CD8-positive, alpha-beta memory T cell (primary cell): ENCODE measurements at regions not wholly inside any gene's neighbourhood (a gene's known extent, or its start where the extent isn't known, plus 50 kb on each side); places are given as distances from the start of the nearest gene placed in this dataset.

Experiments used
- CTCF ChIA-PET: fragments of 350-600 bp; sonication (Branson Sonifier 250); formaldehyde crosslinking; loops from one replicate; lab custom pipeline; 2021; ENCODE audit warnings: antibody characterized with exemption; lab: Charles Lee
- POLR2A ChIA-PET: fragments of 350-600 bp; sonication (Branson Sonifier 250); formaldehyde crosslinking; loops from one replicate; lab custom pipeline; 2021; ENCODE audit warnings: antibody characterized with exemption; lab: Charles Lee
- DNase-seq, 5 donors: peaks; one replicate each; pipeline versions ENCODE4 v3.0.0 to v3.0.0-alpha.2; 2020 to 2022; ENCODE audit warnings: mixed read lengths in 1 of 5
- H3K27ac ChIP-seq: one replicate; pipeline ENCODE4 v1.7.0; 2013; ENCODE audit warnings: low read depth, mild to moderate bottlenecking, low read length, moderate library complexity
- H3K27me3 ChIP-seq: 2 replicates; pipeline ENCODE4 v1.7.0; 2013; ENCODE audit warnings: low read length, mild to moderate bottlenecking; ENCODE audit not compliant: insufficient read depth, poor library complexity, severe bottlenecking
- H3K36me3 ChIP-seq: 2 replicates; pipeline ENCODE4 v1.7.0; 2013; ENCODE audit warnings: mild to moderate bottlenecking, low read length, moderate library complexity; ENCODE audit not compliant: insufficient read depth
- H3K4me1 ChIP-seq: 2 replicates; pipeline ENCODE4 v1.7.0; 2013; ENCODE audit warnings: mild to moderate bottlenecking, low read length, moderate library complexity; ENCODE audit not compliant: insufficient read depth
- H3K4me3 ChIP-seq: 2 replicates; pipeline ENCODE4 v1.7.0; 2013; ENCODE audit warnings: mild to moderate bottlenecking, low read length
- H3K9me3 ChIP-seq: 2 replicates; pipeline ENCODE4 v1.7.0; 2013; ENCODE audit warnings: mild to moderate bottlenecking, low read length
- H3K27ac Mint-ChIP-seq, 8 donors: one replicate each; pipeline ENCODE4 v1.8.0; 2020 to 2021; ENCODE audit warnings: mixed read lengths in 8 of 8, mild to moderate bottlenecking in 6 of 8, inconsistent platforms in 3 of 8, moderate library complexity in 3 of 8
- H3K27me3 Mint-ChIP-seq, 2 donors: one replicate each; pipeline ENCODE4 v1.8.0; 2020 to 2021; ENCODE audit warnings: mixed read lengths in 2 of 2, mild to moderate bottlenecking in 1 of 2, moderate library complexity in 1 of 2
- H3K36me3 Mint-ChIP-seq, 3 donors: one replicate each; pipeline ENCODE4 v1.8.0; 2020 to 2021; ENCODE audit warnings: mixed read lengths in 3 of 3, inconsistent platforms in 1 of 3, mild to moderate bottlenecking in 1 of 3
- H3K4me1 Mint-ChIP-seq, 3 donors: one replicate each; pipeline ENCODE4 v1.8.0; 2020 to 2021; ENCODE audit warnings: mixed read lengths in 3 of 3, inconsistent platforms in 1 of 3, mild to moderate bottlenecking in 1 of 3
- H3K4me3 Mint-ChIP-seq, 7 donors: one replicate each; pipeline ENCODE4 v1.8.0; 2020 to 2021; ENCODE audit warnings: mixed read lengths in 7 of 7, mild to moderate bottlenecking in 6 of 7, moderate library complexity in 4 of 7, inconsistent platforms in 2 of 7
- H3K9me3 Mint-ChIP-seq, 5 donors: one replicate each; pipeline ENCODE4 v1.8.0; 2020 to 2022; ENCODE audit warnings: mixed read lengths in 5 of 5, mild to moderate bottlenecking in 3 of 5, moderate library complexity in 2 of 5, inconsistent platforms in 1 of 5

DNA sequence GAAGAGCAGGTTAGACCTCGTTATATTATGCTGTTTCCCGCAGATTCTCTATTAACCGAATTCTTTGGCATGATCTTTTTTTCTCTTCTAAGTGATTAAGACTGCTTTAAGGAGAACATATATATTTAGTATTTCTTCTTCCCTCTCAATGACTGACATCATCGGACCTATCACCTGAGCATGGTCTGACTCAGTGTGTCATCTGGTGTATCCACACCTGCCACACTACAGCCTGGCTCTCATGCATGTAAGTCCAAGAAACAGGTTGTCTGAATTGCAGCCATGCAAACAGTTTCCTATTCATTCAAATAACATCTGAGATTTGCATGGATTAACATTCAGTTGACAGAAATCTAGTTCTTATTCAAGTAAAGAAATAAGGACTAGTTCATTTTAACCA, 55.1 kb upstream of the CWC22 start:
- no peak overlapping the region for H3K27ac ChIP-seq
- ChIA-PET CTCF (no interaction called here), POLR2A (no interaction called here)
- H3K27ac Mint-ChIP-seq, result peak overlapping the region in 1 of 8 donors; percentile 34
- H3K9me3 Mint-ChIP-seq, result no peaks in the 10 kb centered on the region
- H3K27me3 Mint-ChIP-seq, result peaks cover 0 to 4% of the 10 kb centered on the region in 2 donors
- no peaks in the 10 kb centered on the region for H3K36me3 Mint-ChIP-seq
- no peaks in the 10 kb centered on the region for H3K27me3 ChIP-seq
- H3K9me3 ChIP-seq, result no peaks in the 10 kb centered on the region
- no peaks in the 10 kb centered on the region for H3K4me1 ChIP-seq
- H3K36me3 ChIP-seq, result no peaks in the 10 kb centered on the region
- DNase-seq, result no peak
- no peak overlapping the region for H3K4me3 Mint-ChIP-seq
- H3K4me1 Mint-ChIP-seq, result no peaks in the 10 kb centered on the region
- H3K4me3 ChIP-seq, result no peak overlapping the region

- Mint-ChIP-seq H3K4me1 (no peaks in the 10 kb centered on the region), H3K4me3 (no peak overlapping the region), H3K27ac (no peak overlapping the region), H3K36me3 (no peaks in the 10 kb centered on the region), H3K27me3 (peaks cover 0 to 4% of the 10 kb centered on the region in 2 donors), H3K9me3 (no peaks in the 10 kb centered on the region)
- ChIA-PET CTCF (no interaction called here), POLR2A (no interaction called here)
- Histone ChIP-seq H3K4me3 (no peak overlapping the region), H3K36me3 (no peaks in the 10 kb centered on the region), H3K4me1 (no peaks in the 10 kb centered on the region), H3K27me3 (no peaks in the 10 kb centered on the region), H3K27ac (no peak overlapping the region), H3K9me3 (no peaks in the 10 kb centered on the region)
- no peak for DNase-seq
Observed at GRCh38 chr2:180061546-180061945, 54.4 kb upstream of the CWC22 start.

GRCh38 chr2:180061085-180061484, 54.0 kb upstream of the CWC22 start:
- Histone ChIP-seq H3K27ac (no peak overlapping the region), H3K27me3 (no peaks in the 10 kb centered on the region), H3K9me3 (no peaks in the 10 kb centered on the region), H3K4me3 (no peak overlapping the region), H3K4me1 (no peaks in the 10 kb centered on the region), H3K36me3 (no peaks in the 10 kb centered on the region)
- Mint-ChIP-seq H3K27ac (no peak overlapping the region), H3K36me3 (no peaks in the 10 kb centered on the region), H3K4me3 (no peak overlapping the region), H3K4me1 (no peaks in the 10 kb centered on the region), H3K27me3 (peaks cover 0 to 4% of the 10 kb centered on the region in 2 donors), H3K9me3 (no peaks in the 10 kb centered on the region)
- no peak for DNase-seq
- POLR2A ChIA-PET, result no interaction called here
- CTCF ChIA-PET, result no interaction called here

DNA sequence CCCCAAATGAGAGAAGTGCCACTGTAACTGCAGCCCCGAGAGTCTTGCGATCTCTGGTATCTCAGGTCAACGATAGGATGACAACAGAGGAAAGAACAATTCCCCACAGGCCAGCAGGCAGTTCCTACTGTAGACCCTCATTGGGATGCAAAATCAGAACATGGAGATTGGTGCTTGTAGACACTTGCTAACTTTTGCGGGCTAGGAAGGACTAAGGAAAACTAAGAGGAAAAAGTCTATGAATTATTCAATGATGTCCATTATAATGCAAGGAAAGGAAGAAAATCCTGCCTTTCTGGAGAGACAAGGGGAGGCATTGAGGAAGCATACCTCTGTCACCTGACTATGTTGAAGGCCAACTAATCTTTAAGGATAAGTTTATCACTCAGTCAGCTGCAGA, 51.9 kb upstream of the CWC22 start:
- H3K36me3 Mint-ChIP-seq, result no peaks in the 10 kb centered on the region
- CTCF ChIA-PET, result no interaction called here
- H3K4me1 Mint-ChIP-seq, result no peaks in the 10 kb centered on the region

DNA sequence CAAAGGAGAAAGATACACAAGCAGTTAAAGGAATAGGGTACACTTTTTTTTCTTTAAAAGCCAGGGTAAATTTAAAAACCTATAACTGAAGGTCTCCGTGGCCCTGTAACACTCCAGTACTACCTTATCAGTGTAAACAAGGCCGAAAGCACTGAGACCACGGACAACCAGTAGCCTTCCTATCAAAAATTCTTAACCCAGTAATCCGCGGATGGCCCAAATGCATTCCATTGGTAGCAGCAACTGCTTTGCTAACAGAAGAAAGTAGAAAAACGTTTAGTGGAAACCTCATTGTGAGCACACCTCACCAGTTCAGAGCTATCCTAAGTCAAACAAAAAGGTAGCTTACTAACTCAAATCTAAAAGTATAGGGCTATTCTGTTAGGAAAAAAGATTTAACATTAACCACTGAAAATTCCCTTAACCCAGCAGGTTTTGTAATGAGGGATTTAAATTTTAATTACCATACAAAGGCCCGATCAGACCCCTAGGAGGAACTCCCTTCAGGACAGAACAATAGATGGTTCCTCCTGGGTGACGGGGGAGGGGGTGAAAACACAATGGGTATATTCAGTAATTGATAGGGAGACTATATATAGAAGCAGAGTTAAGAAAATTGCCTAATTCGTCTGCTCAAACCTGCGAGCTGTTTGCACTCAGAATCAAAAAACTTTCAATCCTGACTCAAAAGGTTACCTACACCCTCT, 50.8 kb upstream of the CWC22 start:
- H3K36me3 ChIP-seq, result no peaks in the 10 kb centered on the region
- H3K27me3 ChIP-seq, result no peaks in the 10 kb centered on the region
- H3K4me3 ChIP-seq, result no peak overlapping the region
- no peak overlapping the region for H3K27ac ChIP-seq
- Mint-ChIP-seq H3K36me3 (no peaks in the 10 kb centered on the region), H3K27me3 (peaks cover 8 to 12% of the 10 kb centered on the region in 2 donors), H3K4me1 (no peaks in the 10 kb centered on the region), H3K4me3 (no peak overlapping the region), H3K27ac (no peak overlapping the region), H3K9me3 (peaks cover 0 to 10% (median 4%) of the 10 kb centered on the region in 5 donors)
- no peaks in the 10 kb centered on the region for H3K4me1 ChIP-seq
- DNase-seq, result no peak
- POLR2A ChIA-PET, result no interaction called here
- CTCF ChIA-PET, result no interaction called here
- no peaks in the 10 kb centered on the region for H3K9me3 ChIP-seq

More for the DNA sequence above, 51.9 kb upstream of the CWC22 start:
- Histone ChIP-seq H3K27me3 (no peaks in the 10 kb centered on the region), H3K4me1 (no peaks in the 10 kb centered on the region), H3K9me3 (no peaks in the 10 kb centered on the region), H3K4me3 (no peak overlapping the region), H3K27ac (no peak overlapping the region), H3K36me3 (no peaks in the 10 kb centered on the region)
- POLR2A ChIA-PET, result no interaction called here
- Mint-ChIP-seq H3K4me3 (no peak overlapping the region), H3K27ac (no peak overlapping the region), H3K27me3 (peaks cover 4 to 8% of the 10 kb centered on the region in 2 donors), H3K9me3 (peaks cover 0 to 8% (median 3%) of the 10 kb centered on the region in 5 donors)
- no peak for DNase-seq
